GM19023 (cell line): ENCODE measurements at regions not wholly inside any gene's neighbourhood (a gene's known extent, or its start where the extent isn't known, plus 50 kb on each side); places are given as distances from the start of the nearest gene placed in this dataset.
"Not testable (repeated sequence)": the region's sequence is repeated elsewhere in the genome, so short reads cannot be mapped to it uniquely, and the experiment has no call there.

ENCODE experiments used
- ATAC-seq: cut with Tn5 transposase; IDR thresholded peaks from one replicate; pipeline ENCODE4 v1.9.1; 2021; ENCODE audit warnings: mild to moderate bottlenecking, moderate library complexity; ENCODE audit not compliant: unreplicated experiment

- no peak for ATAC-seq
Measured at GRCh38 chr5:136629125-136629792, 263.9 kb upstream of the TRPC7 start.

GRCh38 chr5:136626531-136626930, 261.2 kb upstream of the TRPC7 start:
- no peak for ATAC-seq

GRCh38 chr5:136622747-136623146, 257.4 kb upstream of the TRPC7 start:
- ATAC-seq = no peak

- ATAC-seq = no peak
Measured at GRCh38 chr5:136621743-136622142, 256.4 kb upstream of the TRPC7 start.

GRCh38 chr5:136620621-136621020, 255.3 kb upstream of the TRPC7 start:
- no peak for ATAC-seq

GRCh38 chr5:136620016-136620419, 254.7 kb upstream of the TRPC7 start:
- no peak for ATAC-seq

GRCh38 chr5:136619556-136619955, 254.2 kb upstream of the TRPC7 start:
- ATAC-seq = no peak

- no peak for ATAC-seq
Measured at GRCh38 chr5:136615251-136616119, 250.1 kb upstream of the TRPC7 start.

GRCh38 chr5:136613230-136613629, 247.9 kb upstream of the TRPC7 start:
- ATAC-seq = no peak

- ATAC-seq = no peak
Measured at GRCh38 chr5:136605638-136606037, 240.3 kb upstream of the TRPC7 start.

- no peak for ATAC-seq
Measured at GRCh38 chr5:136600306-136600705, 235.0 kb upstream of the TRPC7 start.

- no peak for ATAC-seq
Measured at GRCh38 chr5:136598802-136599404, 233.6 kb upstream of the TRPC7 start.

- ATAC-seq = no peak
Measured at GRCh38 chr5:136594416-136594815, 229.1 kb upstream of the TRPC7 start.

GRCh38 chr5:136590581-136590980, 225.2 kb upstream of the TRPC7 start:
- no peak for ATAC-seq

- ATAC-seq = no peak
Measured at GRCh38 chr5:136586196-136586595, 220.9 kb upstream of the TRPC7 start.

- no peak for ATAC-seq
Measured at GRCh38 chr5:136584474-136584873, 219.1 kb upstream of the TRPC7 start.

- ATAC-seq = no peak
Measured at GRCh38 chr5:136579238-136579637, 213.9 kb upstream of the TRPC7 start.

GRCh38 chr5:136569875-136570274, 204.5 kb upstream of the TRPC7 start:
- ATAC-seq = not testable (repeated sequence)

GRCh38 chr5:136565457-136565856, 200.1 kb upstream of the TRPC7 start:
- not testable (repeated sequence) for ATAC-seq

- ATAC-seq = not testable (repeated sequence)
Measured at GRCh38 chr5:136565050-136565449, 199.7 kb upstream of the TRPC7 start.

GRCh38 chr5:136564431-136564830, 199.1 kb upstream of the TRPC7 start:
- not testable (repeated sequence) for ATAC-seq

GRCh38 chr5:136563489-136563888, 198.1 kb upstream of the TRPC7 start:
- no peak for ATAC-seq
